NCI-H82 treated with DMSO at 0.1 percent for 48 hours (cell line): ENCODE measurements at regions not wholly inside any gene's neighbourhood (a gene's known extent, or its start where the extent isn't known, plus 50 kb on each side); places are given as distances from the start of the nearest gene placed in this dataset.

Experiments
- DNase-seq: peaks from one replicate; lab custom pipeline; 2025; ENCODE audit not compliant: unreplicated experiment; lab: John Stamatoyannopoulos, UW

- no peak for DNase-seq
These were observed 191.9 kb upstream of the PREP start for GRCh38 chr6:105594821-105595220.

DNA sequence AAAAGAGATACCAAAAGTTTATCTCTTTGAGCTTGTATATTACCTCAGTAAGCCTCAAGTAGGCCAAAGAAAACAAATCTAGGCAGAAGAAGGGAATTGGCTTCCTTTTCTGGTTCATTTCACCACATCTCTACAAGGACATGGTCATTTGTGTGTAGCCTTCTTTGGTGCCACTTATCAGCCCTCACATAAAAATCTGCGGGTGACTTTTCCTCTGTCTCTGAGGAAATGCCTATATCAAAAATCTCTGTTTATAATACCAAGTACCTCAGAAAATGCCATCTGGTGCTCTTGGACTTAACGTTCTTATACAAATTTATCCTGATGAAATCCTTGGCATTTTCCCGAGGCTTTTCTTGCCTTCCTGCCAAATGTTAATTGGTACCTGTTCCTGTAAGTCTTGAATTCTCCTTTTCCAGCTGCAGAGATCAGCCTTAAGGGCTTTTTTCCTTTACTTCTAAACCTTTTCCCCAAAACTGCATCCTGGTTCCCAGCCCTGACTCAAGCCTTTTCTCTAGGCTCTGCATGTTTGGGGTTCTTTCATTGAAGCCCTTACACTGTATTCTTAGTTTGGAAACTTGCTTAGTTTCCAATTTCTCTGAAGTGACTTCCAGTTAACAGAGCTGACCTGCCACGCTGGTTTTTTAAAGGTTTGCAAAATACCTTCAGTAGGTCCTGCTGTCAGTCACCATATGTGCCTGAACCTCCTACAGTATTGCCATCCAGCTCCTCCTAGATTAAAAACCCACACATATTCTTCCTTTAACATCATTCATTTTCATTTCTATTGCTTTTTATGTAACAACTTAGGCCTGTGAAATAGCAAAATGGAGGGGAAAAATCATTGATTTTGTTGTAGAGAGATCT is 191.2 kb upstream of the PREP start:
- no peak for DNase-seq

- no peak for DNase-seq
These were observed 190.3 kb upstream of the PREP start for GRCh38 chr6:105593056-105593690.

DNA sequence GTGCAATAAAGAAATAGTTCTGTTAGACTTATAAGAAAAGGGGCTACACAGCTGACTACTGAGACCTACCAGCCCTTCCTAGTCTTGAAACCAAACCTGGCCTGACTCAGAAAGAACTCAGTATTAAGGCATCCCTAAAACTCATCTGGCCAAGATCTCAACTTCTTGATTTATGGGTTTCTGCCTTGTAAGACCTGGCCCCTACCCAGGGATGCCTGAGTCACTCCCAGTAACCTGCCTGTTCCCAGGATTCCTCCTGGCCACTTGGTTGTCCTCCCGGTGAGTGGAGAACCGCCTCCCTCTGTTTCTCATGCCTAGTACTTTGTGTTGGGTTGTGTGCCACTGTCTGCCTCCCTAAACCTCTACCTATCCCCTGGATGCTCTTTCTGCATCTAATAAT is 189.4 kb upstream of the PREP start:
- DNase-seq, result no peak

GRCh38 chr6:105591053-105591452 is 188.2 kb upstream of the PREP start:
- no peak for DNase-seq

GRCh38 chr6:105588123-105588710 is 185.3 kb upstream of the PREP start:
- DNase-seq, result no peak

DNA sequence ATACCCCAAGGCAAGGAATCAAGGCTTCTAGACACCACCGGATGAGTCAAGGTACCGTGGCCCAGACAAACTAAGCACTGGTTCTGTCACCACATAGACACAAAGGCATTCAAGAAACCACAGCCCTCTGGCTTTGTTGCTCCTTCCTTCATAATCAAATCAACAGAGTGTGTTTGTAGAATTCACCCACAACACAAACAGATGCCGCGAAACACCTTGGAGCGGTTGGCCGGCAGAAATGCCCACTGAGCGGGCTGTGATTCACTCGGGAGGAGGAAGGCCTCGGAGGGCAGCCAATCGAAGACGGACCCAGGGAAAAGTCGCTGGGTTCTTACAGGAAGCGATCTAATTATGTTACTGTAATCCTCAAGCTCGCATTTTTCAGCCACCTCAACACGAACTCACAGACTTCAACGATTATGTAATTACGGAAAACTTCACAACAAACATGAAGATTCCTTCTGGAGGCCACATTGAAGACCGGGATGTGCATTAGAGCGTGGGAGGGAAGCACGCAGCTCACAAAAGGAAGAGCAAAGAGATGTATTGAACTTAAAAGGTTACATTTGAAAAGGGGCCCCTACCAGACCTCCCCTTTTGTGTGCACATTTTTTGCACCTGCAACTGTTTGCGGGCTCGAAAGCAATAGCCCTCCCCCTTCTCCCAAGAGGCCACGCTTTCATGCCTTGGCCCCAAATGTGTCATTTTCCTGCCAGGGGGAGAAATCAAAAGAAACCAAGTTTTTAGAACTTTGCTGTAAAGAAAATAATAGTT is 184.7 kb upstream of the PREP start:
- DNase-seq, result no peak

DNA sequence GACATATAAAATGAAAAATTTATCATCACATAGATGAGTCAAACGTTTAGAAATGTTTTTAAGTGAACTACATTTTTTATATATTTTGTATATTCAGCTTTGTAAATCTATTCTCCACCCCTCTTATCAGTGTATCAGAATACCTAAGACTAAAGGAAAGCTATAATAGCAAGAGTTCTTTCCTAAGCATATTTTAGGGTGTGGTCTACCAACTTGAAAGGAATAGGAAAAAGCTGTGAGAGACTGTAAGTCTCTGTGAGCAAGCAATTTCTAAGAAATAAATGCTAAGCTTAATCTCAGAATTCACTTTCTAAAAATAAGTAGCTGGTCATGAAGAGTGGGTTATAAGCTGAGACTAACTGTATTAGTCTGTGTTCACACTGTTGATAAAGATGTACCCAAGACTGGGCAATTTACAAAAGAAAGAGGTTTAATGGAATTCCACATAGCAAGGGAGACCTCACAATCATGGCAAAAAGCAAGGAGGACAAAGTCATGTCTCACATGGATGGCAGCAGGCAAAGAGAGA is 175.4 kb upstream of the PREP start:
- no peak for DNase-seq

DNA sequence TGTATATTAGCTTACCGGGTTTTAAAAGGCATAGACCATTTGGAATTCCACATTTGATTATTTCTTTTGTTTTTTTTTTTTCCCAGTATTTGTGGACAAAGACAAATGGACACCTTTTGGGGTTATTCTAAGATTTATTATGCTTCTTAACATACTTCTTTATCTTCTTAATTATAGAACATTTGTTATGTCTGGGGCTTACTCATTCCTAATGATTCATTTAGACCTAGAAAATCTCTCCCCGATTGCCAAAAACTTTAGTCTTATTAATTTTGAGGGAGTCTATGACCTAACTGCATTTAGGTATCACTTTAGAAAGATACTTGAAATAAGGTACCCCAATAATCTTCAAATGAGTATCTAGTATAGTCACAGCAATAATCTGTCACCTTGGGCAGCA is 170.7 kb upstream of the PREP start:
- no peak for DNase-seq

GRCh38 chr6:105573138-105573537 is 170.3 kb upstream of the PREP start:
- DNase-seq, result no peak

- DNase-seq, result no peak
These were observed 167.5 kb upstream of the PREP start for GRCh38 chr6:105570416-105570815.

- DNase-seq, result no peak
These were observed 166.8 kb upstream of the PREP start for GRCh38 chr6:105569706-105570105.

DNA sequence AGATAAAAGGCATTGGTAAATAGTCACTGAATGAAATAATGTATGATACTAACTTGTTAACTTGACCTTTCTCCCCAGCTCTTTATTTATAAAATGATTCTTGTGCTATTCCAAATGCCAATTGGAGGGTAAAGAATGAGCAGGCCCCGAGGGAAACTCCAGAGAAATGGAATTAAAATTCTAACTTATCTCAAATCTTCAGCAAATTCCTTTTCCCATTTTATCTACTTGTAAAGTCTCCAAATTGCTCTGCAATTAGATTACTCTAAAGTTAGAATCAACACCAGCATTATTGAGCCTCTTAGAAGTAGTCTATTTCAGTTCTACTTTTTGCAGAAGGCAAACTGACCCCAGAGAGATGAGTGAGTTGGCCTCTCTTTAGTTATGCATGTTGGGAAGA is 165.9 kb upstream of the PREP start:
- DNase-seq, result no peak

- no peak for DNase-seq
These were observed 165.3 kb upstream of the PREP start for GRCh38 chr6:105568142-105568541.

DNA sequence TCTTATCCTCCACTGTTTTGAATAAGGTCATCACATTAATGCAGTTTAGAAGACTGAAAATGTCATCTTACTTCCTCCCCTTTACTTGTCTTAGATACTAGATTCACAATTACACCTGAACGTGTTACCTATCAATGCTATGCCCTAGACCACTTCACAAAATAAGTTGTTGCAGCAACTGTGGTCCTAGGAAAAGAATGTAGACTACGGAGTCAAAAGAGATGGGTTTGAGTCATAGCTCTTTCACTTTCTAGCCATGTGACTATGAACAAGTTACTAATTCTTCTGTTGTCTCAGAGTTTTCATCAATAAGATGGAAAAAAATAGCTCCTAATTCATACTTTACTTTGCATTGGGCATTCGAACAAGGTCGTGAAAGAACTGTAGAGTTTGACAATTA is 164.3 kb upstream of the PREP start:
- no peak for DNase-seq

- no peak for DNase-seq
These were observed 163.6 kb upstream of the PREP start for GRCh38 chr6:105566503-105566902.

- DNase-seq, result no peak
These were observed 161.4 kb upstream of the PREP start for GRCh38 chr6:105564121-105564902.

DNA sequence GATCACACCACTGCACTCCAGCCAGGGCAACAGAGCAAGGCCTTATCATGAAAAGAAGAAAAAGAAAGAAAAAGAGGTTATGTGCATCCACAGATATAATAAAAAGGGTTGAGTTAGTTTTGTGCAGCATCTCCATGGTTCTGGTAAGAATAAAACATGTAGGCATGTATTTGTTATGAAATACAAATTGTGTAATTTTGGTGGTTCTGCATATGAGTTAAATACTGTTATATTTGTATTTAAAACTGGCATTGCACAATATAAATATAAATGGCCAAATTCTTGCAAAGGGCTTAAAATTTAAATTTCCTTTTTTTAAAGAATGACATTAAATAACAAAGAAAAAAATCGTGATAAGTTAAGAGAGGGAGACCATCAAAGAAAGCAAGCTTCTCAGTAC is 159.1 kb upstream of the PREP start:
- no peak for DNase-seq

DNA sequence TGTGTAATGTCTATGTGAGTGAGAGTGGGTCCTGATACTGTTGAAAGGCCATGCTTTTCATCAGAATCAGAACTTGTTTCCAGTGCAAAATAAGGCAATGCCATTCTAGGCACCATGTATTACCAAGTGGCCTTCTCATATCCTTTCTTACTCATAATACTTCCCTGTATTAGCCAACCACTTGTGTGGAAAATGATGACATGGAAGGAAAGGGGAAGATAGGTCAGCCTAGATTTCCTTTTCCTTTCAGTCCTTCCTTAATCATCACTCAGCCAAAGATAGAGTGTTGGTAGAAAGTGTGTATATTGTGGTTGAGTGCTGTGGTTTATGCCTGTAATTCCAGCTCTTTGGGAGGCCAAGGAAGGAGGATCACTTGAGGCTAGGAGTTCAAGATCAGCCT is 158.6 kb upstream of the PREP start:
- DNase-seq, result no peak

GRCh38 chr6:105560611-105561066 is 157.8 kb upstream of the PREP start:
- no peak for DNase-seq
